ENCODE measurements at regions not wholly inside any gene's neighbourhood (a gene's known extent, or its start where the extent isn't known, plus 50 kb on each side); places are given as distances from the start of the nearest gene placed in this dataset.

DNA sequence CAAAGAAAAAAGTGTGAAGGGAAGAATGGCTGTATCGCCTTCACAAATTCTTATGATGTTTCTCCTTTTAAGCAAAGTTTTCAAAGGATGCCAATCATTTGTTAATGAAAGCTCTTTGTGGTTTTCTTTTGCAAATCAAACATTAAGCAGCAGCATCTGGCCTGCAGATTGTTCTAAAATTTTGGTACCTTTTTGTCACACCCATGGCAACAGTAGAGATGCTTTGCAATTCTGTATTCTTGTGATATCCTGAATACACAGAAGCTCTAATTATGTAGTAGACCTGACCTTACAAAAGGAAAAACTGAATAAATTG, 79.8 kb downstream of the CDO1 start:
- H3K9me3 ChIP-seq (ENCODE audit: low read depth) = peaks cover 3% of the 10 kb centered on the region
- H3K27me3 ChIP-seq (replicated peaks; ENCODE audit: insufficient read depth) = no peaks in the 10 kb centered on the region; the same call in none of the 2 replicates
- H4K20me1 ChIP-seq (ENCODE audit: insufficient read depth) = no peaks in the 10 kb centered on the region
- in situ Hi-C loops (cut with MboI) = no loop called here
- H3K27ac ChIP-seq = no peak overlapping the region
- H2AFZ ChIP-seq = no peak overlapping the region
- no peaks in the 10 kb centered on the region for H3K4me1 ChIP-seq (ENCODE audit: insufficient read depth)
- H3K9ac ChIP-seq = no peak overlapping the region
- H3K4me2 ChIP-seq (ENCODE audit: unreplicated experiment) = no peak overlapping the region
- DNase-seq = no peak
- no peak overlapping the region for H3K4me3 ChIP-seq
- no peaks in the 10 kb centered on the region for H3K9me2 ChIP-seq (ENCODE audit: insufficient read depth)
- TF ChIP-seq EZH2phosphoT487 (IDR thresholded peaks at IDR 0.05; ENCODE audit: insufficient read depth, low read depth) = no peak
- TF ChIP-seq EZH2 (IDR thresholded peaks at IDR 0.05; ENCODE audit: insufficient read depth, poor library complexity, severe bottlenecking) = no peak
- H3K36me3 ChIP-seq (ENCODE audit: low read depth) = no peaks in the 10 kb centered on the region
- H3F3A ChIP-seq (ENCODE audit: insufficient read depth) = no peaks in the 10 kb centered on the region
- H3K79me2 ChIP-seq (ENCODE audit: insufficient read depth) = no peaks in the 10 kb centered on the region
- WGBS, 2 experiments (ENCODE audit: low coverage in 1 of 2, low lambda C conversion rate in 2 of 2, missing lambda C conversion rate in 2 of 2) = 9 to 26% methylated on average over 1 of the region's 1 CpG

- Histone ChIP-seq H3K79me2 (ENCODE audit: insufficient read depth) (no peaks in the 10 kb centered on the region), H3K27me3 (replicated peaks; ENCODE audit: insufficient read depth) (no peaks in the 10 kb centered on the region; the same call in none of the 2 replicates), H3K27ac (no peak overlapping the region), H3K9me3 (ENCODE audit: low read depth) (no peaks in the 10 kb centered on the region), H3K9ac (no peak overlapping the region), H3K4me2 (ENCODE audit: unreplicated experiment) (no peak overlapping the region), H3F3A (ENCODE audit: insufficient read depth) (no peaks in the 10 kb centered on the region), H2AFZ (no peak overlapping the region), H3K36me3 (ENCODE audit: low read depth) (no peaks in the 10 kb centered on the region), H3K9me2 (ENCODE audit: insufficient read depth) (no peaks in the 10 kb centered on the region), H3K4me3 (no peak overlapping the region), H3K4me1 (ENCODE audit: insufficient read depth) (no peaks in the 10 kb centered on the region), H4K20me1 (ENCODE audit: insufficient read depth) (no peaks in the 10 kb centered on the region)
- TF ChIP-seq EZH2phosphoT487 (IDR thresholded peaks at IDR 0.05; ENCODE audit: insufficient read depth, low read depth) (no peak), EZH2 (IDR thresholded peaks at IDR 0.05; ENCODE audit: insufficient read depth, poor library complexity, severe bottlenecking) (no peak)
- WGBS, 2 experiments (ENCODE audit: low coverage in 1 of 2, low lambda C conversion rate in 2 of 2, missing lambda C conversion rate in 2 of 2) = 16 to 23% methylated on average over 3 of the region's 3 CpGs
- in situ Hi-C loops (cut with MboI) = no loop called here
- DNase-seq = no peak
These were observed 80.3 kb downstream of the CDO1 start for GRCh38 chr5:115736004-115736689.

DNA sequence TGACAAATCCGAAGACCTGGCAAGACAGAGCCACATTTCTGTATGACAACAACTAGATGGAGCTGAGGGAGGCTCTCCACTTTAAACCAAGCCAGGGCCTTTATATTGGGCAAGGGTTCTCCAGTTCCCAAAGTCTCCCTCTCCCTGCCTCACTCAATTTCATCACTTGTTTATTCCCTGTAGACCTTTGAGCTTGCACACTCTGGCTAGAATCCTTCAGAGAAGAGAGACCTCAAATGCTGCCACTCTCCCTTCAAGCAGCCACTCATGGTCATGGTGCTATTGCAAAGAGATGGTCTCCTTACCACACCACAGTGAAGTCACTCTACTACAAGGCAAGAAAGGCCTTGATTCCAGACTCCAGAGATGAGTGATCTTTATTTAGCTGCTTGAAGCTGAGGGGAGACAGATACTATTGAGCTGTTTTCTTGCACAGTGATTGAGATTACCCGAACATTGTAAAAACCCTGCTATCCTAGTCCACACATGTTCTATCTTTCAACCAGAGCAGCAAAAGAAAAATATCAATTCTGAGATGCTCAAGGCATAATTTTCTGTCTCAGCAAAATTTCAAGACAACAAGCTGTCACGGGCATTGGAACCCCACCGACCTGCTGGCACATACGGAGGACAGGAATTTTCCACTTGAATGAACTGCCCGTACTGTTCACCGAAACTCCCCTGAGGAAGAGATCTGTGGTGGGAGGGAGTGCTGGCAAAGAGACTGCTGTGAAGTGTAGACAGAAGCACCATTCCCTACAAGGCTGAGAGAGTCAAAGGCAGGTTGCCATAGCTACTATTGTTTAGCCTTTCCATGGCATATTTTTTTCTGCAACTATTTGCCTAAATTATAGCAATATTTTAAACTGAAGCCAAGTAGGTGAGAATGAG, 81.1 kb downstream of the CDO1 start:
- no peak overlapping the region for H2AFZ ChIP-seq
- WGBS, 2 experiments (ENCODE audit: low coverage in 1 of 2, low lambda C conversion rate in 2 of 2, missing lambda C conversion rate in 2 of 2) = 30 to 33% methylated on average over 7 of the region's 7 CpGs
- H3F3A ChIP-seq (ENCODE audit: insufficient read depth) = no peaks in the 10 kb centered on the region
- H3K9me2 ChIP-seq (ENCODE audit: insufficient read depth) = no peaks in the 10 kb centered on the region
- no peaks in the 10 kb centered on the region for H3K4me1 ChIP-seq (ENCODE audit: insufficient read depth)
- no peak for TF ChIP-seq EZH2phosphoT487 (IDR thresholded peaks at IDR 0.05; ENCODE audit: insufficient read depth, low read depth)
- in situ Hi-C loops (cut with MboI) = no loop called here
- no peaks in the 10 kb centered on the region for H3K79me2 ChIP-seq (ENCODE audit: insufficient read depth)
- no peak overlapping the region for H3K9ac ChIP-seq
- no peaks in the 10 kb centered on the region for H3K36me3 ChIP-seq (ENCODE audit: low read depth)
- no peaks in the 10 kb centered on the region; the same call in none of the 2 replicates for H3K27me3 ChIP-seq (replicated peaks; ENCODE audit: insufficient read depth)
- H3K4me2 ChIP-seq (ENCODE audit: unreplicated experiment) = no peak overlapping the region
- H3K9me3 ChIP-seq (ENCODE audit: low read depth) = no peaks in the 10 kb centered on the region
- H3K27ac ChIP-seq = no peak overlapping the region
- no peak overlapping the region for H3K4me3 ChIP-seq
- H4K20me1 ChIP-seq (ENCODE audit: insufficient read depth) = no peaks in the 10 kb centered on the region
- DNase-seq = no peak

- Histone ChIP-seq H3K4me1 (ENCODE audit: insufficient read depth) (no peaks in the 10 kb centered on the region), H3K79me2 (ENCODE audit: insufficient read depth) (no peaks in the 10 kb centered on the region), H3K27me3 (replicated peaks; ENCODE audit: insufficient read depth) (no peaks in the 10 kb centered on the region; the same call in none of the 2 replicates), H3K9me3 (ENCODE audit: low read depth) (no peaks in the 10 kb centered on the region), H2AFZ (no peak overlapping the region), H3K36me3 (ENCODE audit: low read depth) (no peaks in the 10 kb centered on the region), H3K27ac (no peak overlapping the region), H3K4me2 (ENCODE audit: unreplicated experiment) (no peak overlapping the region), H3K9me2 (ENCODE audit: insufficient read depth) (no peaks in the 10 kb centered on the region), H3K9ac (no peak overlapping the region), H3F3A (ENCODE audit: insufficient read depth) (no peaks in the 10 kb centered on the region), H3K4me3 (no peak overlapping the region), H4K20me1 (ENCODE audit: insufficient read depth) (no peaks in the 10 kb centered on the region)
- no peak for DNase-seq
- WGBS, 2 experiments (ENCODE audit: low coverage in 1 of 2, low lambda C conversion rate in 2 of 2, missing lambda C conversion rate in 2 of 2) = 18 to 34% methylated on average over 2 of the region's 2 CpGs
- TF ChIP-seq EZH2 (IDR thresholded peaks at IDR 0.05; ENCODE audit: insufficient read depth, poor library complexity, severe bottlenecking) = no peak
- TF ChIP-seq EZH2phosphoT487 (IDR thresholded peaks at IDR 0.05; ENCODE audit: insufficient read depth, low read depth) = no peak
- in situ Hi-C loops (cut with MboI) = no loop called here
These were observed 82.9 kb downstream of the CDO1 start for GRCh38 chr5:115733607-115734006.
